ENCODE measurements at regions not wholly inside any gene's neighbourhood (a gene's known extent, or its start where the extent isn't known, plus 50 kb on each side); places are given as distances from the start of the nearest gene placed in this dataset.

DNA sequence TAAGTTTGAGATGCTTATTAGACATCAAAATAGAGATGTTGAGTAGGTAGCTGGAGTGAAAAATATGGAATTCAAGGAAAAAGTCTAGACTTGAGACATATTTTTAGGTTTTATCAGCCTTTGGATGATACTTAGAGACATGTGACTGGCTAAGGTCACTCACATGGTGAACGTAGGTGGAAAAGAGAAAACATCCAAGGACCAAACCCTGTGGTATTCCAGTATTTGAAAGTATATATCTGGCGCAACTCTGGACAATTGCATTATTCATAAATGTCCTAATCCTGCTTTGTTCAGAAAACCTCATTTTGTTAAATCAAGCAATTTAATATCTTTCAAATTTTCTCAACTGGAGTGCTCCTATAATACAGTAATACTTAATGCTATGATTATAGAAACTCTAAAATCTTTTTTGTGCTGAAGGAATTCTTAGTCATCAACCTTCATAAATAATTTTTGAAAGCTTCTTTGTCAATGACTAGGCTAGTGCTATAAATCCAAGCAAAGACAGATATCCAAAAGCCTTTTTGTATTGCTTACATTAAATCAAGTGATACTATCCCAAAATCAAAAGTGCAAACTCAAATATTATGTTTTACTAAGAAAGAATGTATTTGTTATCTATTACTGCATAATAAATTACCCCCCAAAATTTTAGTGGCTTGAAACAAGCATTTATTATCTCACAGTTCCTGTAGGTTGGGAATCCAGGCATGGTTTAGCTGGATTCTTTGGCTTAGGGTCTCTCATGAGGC, 452.0 kb downstream of the ENC1 start:
- Mint-ChIP-seq H3K27ac (ENCODE audit: unreplicated experiment) (no peak overlapping the region), H3K4me1 (ENCODE audit: low read depth, unreplicated experiment) (peaks cover 43% of the 10 kb centered on the region)
- DNase-seq, result no peak

DNA sequence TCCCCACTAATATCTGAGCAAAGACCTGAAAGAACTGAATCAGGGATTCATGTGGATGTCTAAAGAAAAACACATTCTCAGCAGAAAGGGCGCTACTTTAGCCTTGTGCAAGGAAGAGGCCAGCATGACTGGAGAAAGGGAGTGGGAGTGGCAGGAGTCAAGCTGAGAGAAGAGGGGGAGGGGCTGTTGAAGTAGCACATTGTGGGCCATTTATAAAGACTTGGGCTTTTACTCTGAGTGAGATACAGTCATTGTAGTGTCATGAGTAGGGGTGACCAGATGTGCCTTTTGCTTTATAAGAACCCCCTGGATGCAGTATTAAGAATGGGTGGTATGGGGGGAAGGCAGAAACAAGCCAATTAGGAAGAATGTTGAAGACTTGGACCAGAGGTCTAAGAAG, 452.8 kb downstream of the ENC1 start:
- peaks cover 3% of the 10 kb centered on the region for H3K36me3 Mint-ChIP-seq (ENCODE audit: unreplicated experiment)
- H3K9me3 Mint-ChIP-seq (ENCODE audit: unreplicated experiment), result peaks cover 2% of the 10 kb centered on the region
- H3K27ac Mint-ChIP-seq (ENCODE audit: unreplicated experiment), result no peak overlapping the region
- H3K4me3 Mint-ChIP-seq (ENCODE audit: unreplicated experiment), result no peak overlapping the region
- peaks cover 2% of the 10 kb centered on the region for H3K27me3 Mint-ChIP-seq (ENCODE audit: unreplicated experiment)
- TF ChIP-seq, protein P1, sequence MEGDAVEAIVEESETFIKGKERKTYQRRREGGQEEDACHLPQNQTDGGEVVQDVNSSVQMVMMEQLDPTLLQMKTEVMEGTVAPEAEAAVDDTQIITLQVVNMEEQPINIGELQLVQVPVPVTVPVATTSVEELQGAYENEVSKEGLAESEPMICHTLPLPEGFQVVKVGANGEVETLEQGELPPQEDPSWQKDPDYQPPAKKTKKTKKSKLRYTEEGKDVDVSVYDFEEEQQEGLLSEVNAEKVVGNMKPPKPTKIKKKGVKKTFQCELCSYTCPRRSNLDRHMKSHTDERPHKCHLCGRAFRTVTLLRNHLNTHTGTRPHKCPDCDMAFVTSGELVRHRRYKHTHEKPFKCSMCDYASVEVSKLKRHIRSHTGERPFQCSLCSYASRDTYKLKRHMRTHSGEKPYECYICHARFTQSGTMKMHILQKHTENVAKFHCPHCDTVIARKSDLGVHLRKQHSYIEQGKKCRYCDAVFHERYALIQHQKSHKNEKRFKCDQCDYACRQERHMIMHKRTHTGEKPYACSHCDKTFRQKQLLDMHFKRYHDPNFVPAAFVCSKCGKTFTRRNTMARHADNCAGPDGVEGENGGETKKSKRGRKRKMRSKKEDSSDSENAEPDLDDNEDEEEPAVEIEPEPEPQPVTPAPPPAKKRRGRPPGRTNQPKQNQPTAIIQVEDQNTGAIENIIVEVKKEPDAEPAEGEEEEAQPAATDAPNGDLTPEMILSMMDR (IDR thresholded peaks at IDR 0.05; ENCODE audit: partially characterized antibody, unreplicated experiment), result no peak
- DNase-seq, result no peak
- peaks cover 40% of the 10 kb centered on the region for H3K4me1 Mint-ChIP-seq (ENCODE audit: low read depth, unreplicated experiment)

More for the DNA sequence above, 452.0 kb downstream of the ENC1 start:
- peaks cover 4% of the 10 kb centered on the region for H3K27me3 Mint-ChIP-seq (ENCODE audit: unreplicated experiment)
- H3K4me3 Mint-ChIP-seq (ENCODE audit: unreplicated experiment), result no peak overlapping the region
- H3K9me3 Mint-ChIP-seq (ENCODE audit: unreplicated experiment), result peaks cover 2% of the 10 kb centered on the region
- TF ChIP-seq, protein P1 (IDR thresholded peaks at IDR 0.05; ENCODE audit: partially characterized antibody, unreplicated experiment), result no peak
- H3K36me3 Mint-ChIP-seq (ENCODE audit: unreplicated experiment), result peaks cover 7% of the 10 kb centered on the region

DNA sequence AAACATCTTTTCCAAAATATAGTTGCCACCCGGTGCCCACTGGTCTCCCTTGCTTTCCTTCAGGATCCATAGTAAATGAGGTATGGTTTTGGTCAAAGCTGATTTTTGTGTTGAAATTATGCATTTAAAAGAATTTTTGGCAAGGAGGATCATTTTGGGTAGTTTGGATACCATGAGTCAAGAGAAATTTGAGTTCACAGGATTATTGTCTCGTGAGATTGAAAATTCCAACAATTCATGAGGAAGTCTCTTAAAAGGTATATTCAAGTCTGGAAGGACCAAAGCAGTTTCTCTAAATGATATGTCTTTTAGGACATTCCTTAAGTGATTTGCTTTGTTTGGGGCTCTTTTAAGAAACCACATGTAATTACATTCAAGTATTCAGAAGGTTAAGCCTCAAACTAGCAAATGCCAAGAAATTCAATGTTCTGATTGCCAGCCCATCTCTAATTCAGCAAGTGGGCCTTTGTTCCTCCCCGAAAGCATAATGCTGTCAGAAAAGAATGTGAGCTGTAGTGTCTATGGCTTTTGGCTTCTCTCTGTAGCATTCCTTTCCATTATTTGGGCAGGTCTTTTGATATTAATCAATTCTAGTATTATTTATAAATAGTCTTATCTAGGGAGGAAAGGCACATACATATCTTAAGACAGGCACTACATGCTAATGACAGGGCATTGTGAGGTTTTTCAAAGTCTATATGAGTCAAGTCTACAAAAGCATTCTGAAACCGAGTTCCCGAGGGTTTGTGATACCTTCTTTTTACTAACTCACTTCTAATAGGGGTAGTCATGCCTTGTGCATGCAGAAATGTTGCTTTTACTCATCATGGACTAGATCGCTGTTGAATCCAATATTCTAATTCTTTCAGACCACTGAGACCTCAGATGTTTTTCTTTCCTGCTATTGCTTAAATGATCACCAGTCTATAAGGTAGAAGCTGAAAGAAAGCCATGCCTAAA, 453.9 kb downstream of the ENC1 start:
- no peak for DNase-seq
- Mint-ChIP-seq H3K36me3 (ENCODE audit: unreplicated experiment) (peaks cover 3% of the 10 kb centered on the region), H3K4me3 (ENCODE audit: unreplicated experiment) (no peak overlapping the region), H3K4me1 (ENCODE audit: low read depth, unreplicated experiment) (peaks cover 32% of the 10 kb centered on the region), H3K27me3 (ENCODE audit: unreplicated experiment) (peaks cover 2% of the 10 kb centered on the region), H3K27ac (ENCODE audit: unreplicated experiment) (no peak overlapping the region), H3K9me3 (ENCODE audit: unreplicated experiment) (peaks cover 2% of the 10 kb centered on the region)
- TF ChIP-seq, protein P1 (IDR thresholded peaks at IDR 0.05; ENCODE audit: partially characterized antibody, unreplicated experiment), result no peak

- DNase-seq, result peak; percentile 69
- Mint-ChIP-seq H3K4me1 (ENCODE audit: low read depth, unreplicated experiment) (peaks cover 32% of the 10 kb centered on the region), H3K27ac (ENCODE audit: unreplicated experiment) (no peak overlapping the region), H3K27me3 (ENCODE audit: unreplicated experiment) (peaks cover 2% of the 10 kb centered on the region), H3K9me3 (ENCODE audit: unreplicated experiment) (peaks cover 3% of the 10 kb centered on the region), H3K4me3 (ENCODE audit: unreplicated experiment) (peak overlapping the region; percentile 62), H3K36me3 (ENCODE audit: unreplicated experiment) (peaks cover 3% of the 10 kb centered on the region)
- TF ChIP-seq, protein P1 (IDR thresholded peaks at IDR 0.05; ENCODE audit: partially characterized antibody, unreplicated experiment), result peak; percentile 28
Measured at GRCh38 chr5:74185599-74185998, 454.9 kb downstream of the ENC1 start.
